ENCODE measurements at regions not wholly inside any gene's neighbourhood (a gene's known extent, or its start where the extent isn't known, plus 50 kb on each side); places are given as distances from the start of the nearest gene placed in this dataset.
"Not testable (repeated sequence)": the region's sequence is repeated elsewhere in the genome, so short reads cannot be mapped to it uniquely, and the experiment has no call there.

GRCh38 chr9:80771555-80772347, 917.6 kb downstream of the TLE1 start:
- no peak for DNase-seq (ENCODE audit: low spot score, unreplicated experiment)
- H3K4me3 Mint-ChIP-seq (ENCODE audit: low read depth) = no peak overlapping the region
- H3K36me3 Mint-ChIP-seq (ENCODE audit: insufficient read depth) = no peaks in the 10 kb centered on the region
- no peaks in the 10 kb centered on the region for H3K27me3 Mint-ChIP-seq
- no peaks in the 10 kb centered on the region for H3K9me3 Mint-ChIP-seq (ENCODE audit: low read depth)
- no peak overlapping the region for H3K27ac Mint-ChIP-seq
- TF ChIP-seq, protein P1, sequence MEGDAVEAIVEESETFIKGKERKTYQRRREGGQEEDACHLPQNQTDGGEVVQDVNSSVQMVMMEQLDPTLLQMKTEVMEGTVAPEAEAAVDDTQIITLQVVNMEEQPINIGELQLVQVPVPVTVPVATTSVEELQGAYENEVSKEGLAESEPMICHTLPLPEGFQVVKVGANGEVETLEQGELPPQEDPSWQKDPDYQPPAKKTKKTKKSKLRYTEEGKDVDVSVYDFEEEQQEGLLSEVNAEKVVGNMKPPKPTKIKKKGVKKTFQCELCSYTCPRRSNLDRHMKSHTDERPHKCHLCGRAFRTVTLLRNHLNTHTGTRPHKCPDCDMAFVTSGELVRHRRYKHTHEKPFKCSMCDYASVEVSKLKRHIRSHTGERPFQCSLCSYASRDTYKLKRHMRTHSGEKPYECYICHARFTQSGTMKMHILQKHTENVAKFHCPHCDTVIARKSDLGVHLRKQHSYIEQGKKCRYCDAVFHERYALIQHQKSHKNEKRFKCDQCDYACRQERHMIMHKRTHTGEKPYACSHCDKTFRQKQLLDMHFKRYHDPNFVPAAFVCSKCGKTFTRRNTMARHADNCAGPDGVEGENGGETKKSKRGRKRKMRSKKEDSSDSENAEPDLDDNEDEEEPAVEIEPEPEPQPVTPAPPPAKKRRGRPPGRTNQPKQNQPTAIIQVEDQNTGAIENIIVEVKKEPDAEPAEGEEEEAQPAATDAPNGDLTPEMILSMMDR (IDR thresholded peaks at IDR 0.05; ENCODE audit: unreplicated experiment) = no peak
- H3K4me1 Mint-ChIP-seq (ENCODE audit: low read depth) = no peaks in the 10 kb centered on the region

DNA sequence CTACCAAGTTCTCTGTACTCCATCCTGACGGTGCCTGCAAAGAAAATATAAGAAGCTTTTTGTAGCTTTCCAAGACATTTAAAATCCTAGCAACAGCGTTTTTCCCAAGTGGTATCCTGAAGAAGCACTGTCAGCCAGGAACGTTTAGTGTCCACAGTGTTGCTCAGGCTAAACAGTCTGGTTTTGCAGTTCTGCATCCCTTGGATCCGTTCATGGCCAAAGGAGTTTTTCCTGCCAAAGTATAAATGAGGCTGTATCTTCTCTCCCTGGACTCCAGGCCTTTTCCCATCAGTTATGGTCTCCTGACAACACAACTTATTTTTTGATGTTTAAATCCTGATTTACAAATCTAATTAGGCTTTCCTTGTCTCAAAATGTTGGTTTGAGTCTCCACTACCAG, 925.8 kb downstream of the TLE1 start:
- no peaks in the 10 kb centered on the region for H3K36me3 Mint-ChIP-seq (ENCODE audit: insufficient read depth)

GRCh38 chr9:80755586-80755985, 933.8 kb downstream of the TLE1 start:
- H3K36me3 Mint-ChIP-seq (ENCODE audit: insufficient read depth) = no peaks in the 10 kb centered on the region
- no peak overlapping the region for H3K27ac Mint-ChIP-seq
- H3K4me3 Mint-ChIP-seq (ENCODE audit: low read depth) = no peak overlapping the region
- H3K27me3 Mint-ChIP-seq = no peaks in the 10 kb centered on the region
- no peak for DNase-seq (ENCODE audit: low spot score, unreplicated experiment)
- TF ChIP-seq, protein P1 (IDR thresholded peaks at IDR 0.05; ENCODE audit: unreplicated experiment) = no peak
- H3K4me1 Mint-ChIP-seq (ENCODE audit: low read depth) = peaks cover 4% of the 10 kb centered on the region
- H3K9me3 Mint-ChIP-seq (ENCODE audit: low read depth) = no peaks in the 10 kb centered on the region

More for the DNA sequence above, 925.8 kb downstream of the TLE1 start:
- TF ChIP-seq, protein P1 (IDR thresholded peaks at IDR 0.05; ENCODE audit: unreplicated experiment) = no peak
- no peak for DNase-seq (ENCODE audit: low spot score, unreplicated experiment)
- H3K27me3 Mint-ChIP-seq = no peaks in the 10 kb centered on the region
- no peak overlapping the region for H3K27ac Mint-ChIP-seq
- H3K4me1 Mint-ChIP-seq (ENCODE audit: low read depth) = no peaks in the 10 kb centered on the region
- no peak overlapping the region for H3K4me3 Mint-ChIP-seq (ENCODE audit: low read depth)
- no peaks in the 10 kb centered on the region for H3K9me3 Mint-ChIP-seq (ENCODE audit: low read depth)

DNA sequence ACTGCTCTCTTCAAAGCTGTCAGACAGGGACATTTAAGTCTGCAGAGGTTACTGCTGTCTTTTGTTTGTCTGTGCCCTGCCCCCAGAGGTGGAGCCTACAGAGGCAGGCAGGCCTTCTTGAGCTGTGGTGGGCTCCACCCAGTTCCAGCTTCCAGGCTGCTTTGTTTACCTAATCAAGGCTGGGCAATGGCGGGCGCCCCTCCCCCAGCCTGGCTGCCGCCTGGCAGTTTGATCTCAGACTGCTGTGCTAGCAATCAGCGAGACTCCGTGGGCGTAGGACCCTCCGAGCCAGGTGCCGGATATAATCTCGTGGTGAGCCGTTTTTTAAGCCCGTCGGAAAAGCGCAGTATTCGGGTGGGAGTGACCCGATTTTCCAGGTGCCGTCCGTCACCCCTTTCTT, 942.3 kb downstream of the TLE1 start:
- H3K9me3 Mint-ChIP-seq (ENCODE audit: low read depth); H3K36me3 Mint-ChIP-seq (ENCODE audit: insufficient read depth); DNase-seq (ENCODE audit: low spot score, unreplicated experiment); H3K4me3 Mint-ChIP-seq (ENCODE audit: low read depth); H3K27ac Mint-ChIP-seq; H3K4me1 Mint-ChIP-seq (ENCODE audit: low read depth); H3K27me3 Mint-ChIP-seq: not testable (repeated sequence)

DNA sequence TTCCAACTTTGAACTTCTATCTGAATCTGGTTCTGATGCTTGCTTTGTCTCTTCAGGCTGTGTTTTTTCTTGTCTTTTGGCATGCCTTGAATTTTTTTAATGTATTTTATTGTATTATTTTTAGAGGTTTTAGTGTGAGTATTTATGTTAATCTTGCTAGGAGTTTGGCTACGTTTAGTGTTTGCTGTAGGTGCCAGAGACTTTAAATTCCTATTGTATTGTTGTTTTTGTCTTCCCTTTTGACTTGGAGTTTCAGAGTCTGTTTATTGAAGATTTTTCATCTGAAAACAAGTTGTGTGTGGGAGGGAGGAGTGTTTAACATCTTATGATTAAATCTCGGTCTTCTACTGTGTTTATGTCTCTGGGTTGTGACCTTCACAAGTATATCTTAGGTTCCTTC, 956.8 kb downstream of the TLE1 start:
- no peak overlapping the region for H3K27ac Mint-ChIP-seq
- H3K27me3 Mint-ChIP-seq = no peaks in the 10 kb centered on the region
- H3K36me3 Mint-ChIP-seq (ENCODE audit: insufficient read depth) = no peaks in the 10 kb centered on the region
- no peak overlapping the region for H3K4me3 Mint-ChIP-seq (ENCODE audit: low read depth)
- no peaks in the 10 kb centered on the region for H3K4me1 Mint-ChIP-seq (ENCODE audit: low read depth)
- TF ChIP-seq, protein P1 (IDR thresholded peaks at IDR 0.05; ENCODE audit: unreplicated experiment) = no peak
- H3K9me3 Mint-ChIP-seq (ENCODE audit: low read depth) = peaks cover 3% of the 10 kb centered on the region
- no peak for DNase-seq (ENCODE audit: low spot score, unreplicated experiment)

DNA sequence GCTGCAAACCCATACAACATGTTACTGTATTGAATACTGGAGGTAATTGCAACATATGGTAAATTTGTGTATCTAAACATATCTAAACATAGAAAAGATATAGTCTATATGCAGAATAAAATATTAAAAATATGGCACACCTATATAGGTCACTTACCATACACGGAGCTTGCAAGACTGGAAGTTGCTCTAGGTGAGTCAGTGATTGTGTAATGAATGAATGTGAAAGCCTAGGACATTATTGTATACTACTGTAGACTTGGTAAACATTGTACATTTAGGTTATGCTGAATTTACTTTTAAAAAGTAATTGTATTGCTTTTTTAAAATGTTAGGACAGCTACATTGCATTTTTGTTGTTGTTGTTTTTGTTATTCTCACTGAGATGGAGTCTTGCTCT, 968.8 kb downstream of the TLE1 start:
- Mint-ChIP-seq H3K27ac (no peak overlapping the region), H3K9me3 (ENCODE audit: low read depth) (peaks cover 12% of the 10 kb centered on the region), H3K4me1 (ENCODE audit: low read depth) (no peaks in the 10 kb centered on the region), H3K4me3 (ENCODE audit: low read depth) (no peak overlapping the region), H3K27me3 (no peaks in the 10 kb centered on the region), H3K36me3 (ENCODE audit: insufficient read depth) (peaks cover 6% of the 10 kb centered on the region)
- no peak for DNase-seq (ENCODE audit: low spot score, unreplicated experiment)
- TF ChIP-seq, protein P1 (IDR thresholded peaks at IDR 0.05; ENCODE audit: unreplicated experiment) = no peak

Measured in progenitor cell of endocrine pancreas (in vitro differentiated cells).